ENCODE measurements at regions not wholly inside any gene's neighbourhood (a gene's known extent, or its start where the extent isn't known, plus 50 kb on each side); places are given as distances from the start of the nearest gene placed in this dataset.

DNA sequence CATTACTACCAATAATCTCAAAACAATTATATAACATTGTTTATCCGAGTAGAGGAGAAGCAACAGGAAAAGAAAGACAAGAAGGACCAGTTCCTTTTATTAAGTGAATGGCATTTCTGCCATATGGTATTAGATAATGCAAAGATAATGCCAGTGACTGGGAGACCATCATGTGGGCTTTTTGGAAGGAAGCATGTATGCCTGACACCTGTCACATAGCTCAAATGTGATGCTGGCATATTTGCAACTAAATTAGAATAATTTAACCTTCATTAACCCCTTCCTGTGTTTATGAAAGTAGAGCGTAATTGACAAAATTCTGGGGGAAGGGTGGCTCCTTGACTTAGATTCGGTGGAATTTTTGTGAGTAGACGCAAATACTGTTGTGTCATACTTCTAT is 733.0 kb downstream of the TUSC7 start:
- Histone ChIP-seq H3K79me2 (ENCODE audit: insufficient read depth) (no peaks in the 10 kb centered on the region), H3K9me3 (ENCODE audit: low read depth) (no peaks in the 10 kb centered on the region), H2AFZ (no peak overlapping the region), H3K9me2 (ENCODE audit: insufficient read depth) (no peaks in the 10 kb centered on the region), H3K27me3 (replicated peaks; ENCODE audit: insufficient read depth) (no peaks in the 10 kb centered on the region), H3K4me2 (ENCODE audit: unreplicated experiment) (no peak overlapping the region), H4K20me1 (ENCODE audit: insufficient read depth) (no peaks in the 10 kb centered on the region), H3K9ac (no peak overlapping the region), H3K36me3 (ENCODE audit: low read depth) (no peaks in the 10 kb centered on the region), H3K4me3 (no peak overlapping the region), H3K4me1 (ENCODE audit: insufficient read depth) (no peaks in the 10 kb centered on the region), H3F3A (ENCODE audit: insufficient read depth) (no peaks in the 10 kb centered on the region), H3K27ac (no peak overlapping the region)
- no peak for DNase-seq
- in situ Hi-C loops (cut with MboI): no loop called here
- TF ChIP-seq EZH2phosphoT487 (IDR thresholded peaks at IDR 0.05; ENCODE audit: insufficient read depth, low read depth) (no peak), EZH2 (IDR thresholded peaks at IDR 0.05; ENCODE audit: insufficient read depth, poor library complexity, severe bottlenecking) (no peak)
- whole genome bisulfite sequencing, 2 experiments (ENCODE audit: low coverage in 1 of 2, low lambda C conversion rate in 2 of 2, missing lambda C conversion rate in 2 of 2): 78 to 79% methylated on average over 4 of the region's 4 CpGs

DNA sequence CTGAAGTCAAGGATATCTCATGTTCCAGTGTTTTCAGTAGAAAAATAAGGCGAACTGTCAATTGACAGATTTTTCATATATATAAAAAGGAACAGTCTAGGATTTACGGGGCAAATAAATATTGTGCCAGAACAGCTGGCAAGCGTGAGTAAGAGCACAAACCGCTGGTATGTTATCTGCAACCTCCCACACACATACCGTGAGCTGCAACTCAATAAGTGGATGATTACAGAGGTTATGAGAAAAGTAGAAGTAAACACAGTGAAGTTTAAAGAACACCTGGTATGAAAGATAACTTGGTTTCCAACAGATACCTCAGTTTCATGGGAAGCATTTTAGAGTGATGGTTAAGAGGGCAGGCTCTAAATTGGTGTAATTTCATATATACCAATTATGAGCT is 733.4 kb downstream of the TUSC7 start:
- Histone ChIP-seq H3K79me2 (ENCODE audit: insufficient read depth) (no peaks in the 10 kb centered on the region), H3K36me3 (ENCODE audit: low read depth) (no peaks in the 10 kb centered on the region), H3K27me3 (replicated peaks; ENCODE audit: insufficient read depth) (no peaks in the 10 kb centered on the region), H2AFZ (no peak overlapping the region), H3K4me3 (no peak overlapping the region), H3K4me2 (ENCODE audit: unreplicated experiment) (no peak overlapping the region), H3K9me2 (ENCODE audit: insufficient read depth) (no peaks in the 10 kb centered on the region), H3K9ac (no peak overlapping the region), H3K27ac (no peak overlapping the region), H3F3A (ENCODE audit: insufficient read depth) (no peaks in the 10 kb centered on the region), H4K20me1 (ENCODE audit: insufficient read depth) (no peaks in the 10 kb centered on the region), H3K4me1 (ENCODE audit: insufficient read depth) (no peaks in the 10 kb centered on the region), H3K9me3 (ENCODE audit: low read depth) (no peaks in the 10 kb centered on the region)
- in situ Hi-C loops (cut with MboI): no loop called here
- WGBS, 2 experiments (ENCODE audit: low coverage in 1 of 2, low lambda C conversion rate in 2 of 2, missing lambda C conversion rate in 2 of 2): 86% methylated on average over 5 of the region's 5 CpGs
- no peak for DNase-seq
- TF ChIP-seq EZH2phosphoT487 (IDR thresholded peaks at IDR 0.05; ENCODE audit: insufficient read depth, low read depth): no peak
- no peak for TF ChIP-seq EZH2 (IDR thresholded peaks at IDR 0.05; ENCODE audit: insufficient read depth, poor library complexity, severe bottlenecking)

DNA sequence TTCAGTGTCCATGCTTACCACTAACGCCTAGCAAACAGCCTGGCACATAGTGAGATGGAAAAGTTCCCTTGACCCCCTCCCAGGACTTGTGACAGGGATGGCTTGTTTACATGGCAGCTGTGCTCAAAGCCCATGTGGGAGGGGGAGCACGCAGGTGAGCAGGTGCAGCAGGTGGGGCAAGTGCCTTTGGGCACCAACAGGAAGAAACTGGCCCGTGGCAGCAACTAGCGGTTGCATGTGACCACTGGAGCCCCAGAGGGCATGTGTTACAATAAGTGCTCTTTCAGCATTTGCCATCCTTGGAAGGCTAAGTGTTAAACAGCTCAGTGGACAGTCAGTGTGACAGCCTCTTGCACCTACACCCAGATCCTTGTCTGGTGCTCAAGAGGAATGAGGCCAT is 734.6 kb downstream of the TUSC7 start:
- no peak for DNase-seq
- 69 to 71% methylated on average over 3 to 4 of the region's 4 CpGs for WGBS, 2 experiments (ENCODE audit: low coverage in 1 of 2, low lambda C conversion rate in 2 of 2, missing lambda C conversion rate in 2 of 2)
- Histone ChIP-seq H3K9ac (no peak overlapping the region), H3K4me1 (ENCODE audit: insufficient read depth) (no peaks in the 10 kb centered on the region), H3K4me3 (no peak overlapping the region), H3K79me2 (ENCODE audit: insufficient read depth) (no peaks in the 10 kb centered on the region), H3K4me2 (ENCODE audit: unreplicated experiment) (no peak overlapping the region), H2AFZ (no peak overlapping the region), H3K9me3 (ENCODE audit: low read depth) (no peaks in the 10 kb centered on the region), H3K9me2 (ENCODE audit: insufficient read depth) (no peaks in the 10 kb centered on the region), H3K27me3 (replicated peaks; ENCODE audit: insufficient read depth) (no peaks in the 10 kb centered on the region), H3F3A (ENCODE audit: insufficient read depth) (no peaks in the 10 kb centered on the region), H3K27ac (no peak overlapping the region), H4K20me1 (ENCODE audit: insufficient read depth) (no peaks in the 10 kb centered on the region), H3K36me3 (ENCODE audit: low read depth) (no peaks in the 10 kb centered on the region)
- TF ChIP-seq EZH2 (IDR thresholded peaks at IDR 0.05; ENCODE audit: insufficient read depth, poor library complexity, severe bottlenecking) (no peak), EZH2phosphoT487 (IDR thresholded peaks at IDR 0.05; ENCODE audit: insufficient read depth, low read depth) (no peak)
- in situ Hi-C loops (cut with MboI): no loop called here

DNA sequence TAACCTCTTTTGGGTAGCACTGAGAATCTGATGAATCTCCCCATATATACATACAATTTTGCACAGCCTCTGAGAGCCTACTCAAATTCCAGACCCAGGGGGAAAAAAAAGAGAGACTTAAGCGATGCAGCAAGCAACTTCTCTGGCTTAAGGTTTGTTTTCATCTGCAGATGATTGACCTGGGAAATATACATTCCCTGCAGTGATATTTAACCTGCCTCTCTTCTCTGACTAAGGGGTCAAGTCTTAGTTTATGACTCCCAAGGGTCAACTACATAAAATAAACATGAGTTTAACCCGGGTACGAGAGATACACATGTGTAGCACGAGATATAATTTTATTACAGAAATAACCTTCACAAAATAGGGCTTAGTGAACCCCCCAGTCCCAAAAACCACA is 737.8 kb downstream of the TUSC7 start:
- Histone ChIP-seq H2AFZ (no peak overlapping the region), H3K27ac (no peak overlapping the region), H3K79me2 (ENCODE audit: insufficient read depth) (no peaks in the 10 kb centered on the region), H3K27me3 (replicated peaks; ENCODE audit: insufficient read depth) (no peaks in the 10 kb centered on the region), H3K36me3 (ENCODE audit: low read depth) (no peaks in the 10 kb centered on the region), H3K4me3 (no peak overlapping the region), H3K9ac (no peak overlapping the region), H3K4me2 (ENCODE audit: unreplicated experiment) (no peak overlapping the region), H3K9me3 (ENCODE audit: low read depth) (no peaks in the 10 kb centered on the region), H3K9me2 (ENCODE audit: insufficient read depth) (no peaks in the 10 kb centered on the region), H3K4me1 (ENCODE audit: insufficient read depth) (no peaks in the 10 kb centered on the region), H3F3A (ENCODE audit: insufficient read depth) (no peaks in the 10 kb centered on the region), H4K20me1 (ENCODE audit: insufficient read depth) (no peaks in the 10 kb centered on the region)
- WGBS, 2 experiments (ENCODE audit: low coverage in 1 of 2, low lambda C conversion rate in 2 of 2, missing lambda C conversion rate in 2 of 2): 35 to 38% methylated on average over 4 of the region's 4 CpGs
- TF ChIP-seq EZH2phosphoT487 (IDR thresholded peaks at IDR 0.05; ENCODE audit: insufficient read depth, low read depth): no peak
- no peak for TF ChIP-seq EZH2 (IDR thresholded peaks at IDR 0.05; ENCODE audit: insufficient read depth, poor library complexity, severe bottlenecking)
- in situ Hi-C loops (cut with MboI): no loop called here
- no peak for DNase-seq

DNA sequence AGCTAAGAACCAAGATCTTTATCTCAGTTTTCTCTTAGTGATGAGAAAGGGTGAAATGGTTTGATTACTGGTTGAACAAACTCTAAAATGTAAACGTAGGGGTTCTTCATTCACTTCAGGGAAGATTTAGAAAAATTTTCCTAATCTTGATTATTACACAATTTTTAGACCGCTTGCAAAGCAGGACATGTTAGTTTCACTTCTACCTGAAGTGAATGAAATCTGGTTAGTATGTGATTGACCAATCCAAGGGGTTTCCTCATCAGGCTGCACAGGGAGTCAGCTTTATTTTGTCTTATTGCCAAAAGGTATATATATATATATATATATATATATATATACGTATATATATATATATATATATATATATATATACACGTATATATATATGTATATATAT is 740.4 kb downstream of the TUSC7 start:
- Histone ChIP-seq H3K4me2 (ENCODE audit: unreplicated experiment) (no peak overlapping the region), H3K36me3 (ENCODE audit: low read depth) (no peaks in the 10 kb centered on the region), H3K27me3 (replicated peaks; ENCODE audit: insufficient read depth) (no peaks in the 10 kb centered on the region), H3K27ac (no peak overlapping the region), H3K9me2 (ENCODE audit: insufficient read depth) (no peaks in the 10 kb centered on the region), H3F3A (ENCODE audit: insufficient read depth) (no peaks in the 10 kb centered on the region), H3K79me2 (ENCODE audit: insufficient read depth) (no peaks in the 10 kb centered on the region), H3K4me3 (no peak overlapping the region), H3K4me1 (ENCODE audit: insufficient read depth) (no peaks in the 10 kb centered on the region), H4K20me1 (ENCODE audit: insufficient read depth) (no peaks in the 10 kb centered on the region), H2AFZ (no peak overlapping the region), H3K9ac (no peak overlapping the region), H3K9me3 (ENCODE audit: low read depth) (no peaks in the 10 kb centered on the region)
- DNase-seq: no peak
- TF ChIP-seq EZH2 (IDR thresholded peaks at IDR 0.05; ENCODE audit: insufficient read depth, poor library complexity, severe bottlenecking) (no peak), EZH2phosphoT487 (IDR thresholded peaks at IDR 0.05; ENCODE audit: insufficient read depth, low read depth) (no peak)
- WGBS, 2 experiments (ENCODE audit: low coverage in 1 of 2, low lambda C conversion rate in 2 of 2, missing lambda C conversion rate in 2 of 2): 33 to 60% methylated on average over 2 to 4 of the region's 4 CpGs
- in situ Hi-C loops (cut with MboI): no loop called here

Measured in GM23248 (cell line).